ENCODE measurements at regions not wholly inside any gene's neighbourhood (a gene's known extent, or its start where the extent isn't known, plus 50 kb on each side); places are given as distances from the start of the nearest gene placed in this dataset.

- no peak overlapping the region for H3K4me3 ChIP-seq (ENCODE audit: low read depth, low read length)
- DNase-seq (ENCODE audit: low read depth): peak; percentile 4
- TF ChIP-seq, protein P1, sequence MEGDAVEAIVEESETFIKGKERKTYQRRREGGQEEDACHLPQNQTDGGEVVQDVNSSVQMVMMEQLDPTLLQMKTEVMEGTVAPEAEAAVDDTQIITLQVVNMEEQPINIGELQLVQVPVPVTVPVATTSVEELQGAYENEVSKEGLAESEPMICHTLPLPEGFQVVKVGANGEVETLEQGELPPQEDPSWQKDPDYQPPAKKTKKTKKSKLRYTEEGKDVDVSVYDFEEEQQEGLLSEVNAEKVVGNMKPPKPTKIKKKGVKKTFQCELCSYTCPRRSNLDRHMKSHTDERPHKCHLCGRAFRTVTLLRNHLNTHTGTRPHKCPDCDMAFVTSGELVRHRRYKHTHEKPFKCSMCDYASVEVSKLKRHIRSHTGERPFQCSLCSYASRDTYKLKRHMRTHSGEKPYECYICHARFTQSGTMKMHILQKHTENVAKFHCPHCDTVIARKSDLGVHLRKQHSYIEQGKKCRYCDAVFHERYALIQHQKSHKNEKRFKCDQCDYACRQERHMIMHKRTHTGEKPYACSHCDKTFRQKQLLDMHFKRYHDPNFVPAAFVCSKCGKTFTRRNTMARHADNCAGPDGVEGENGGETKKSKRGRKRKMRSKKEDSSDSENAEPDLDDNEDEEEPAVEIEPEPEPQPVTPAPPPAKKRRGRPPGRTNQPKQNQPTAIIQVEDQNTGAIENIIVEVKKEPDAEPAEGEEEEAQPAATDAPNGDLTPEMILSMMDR (conservative IDR thresholded peaks at IDR 0.05; ENCODE audit: low read depth, low read length): no peak
These were observed 375.8 kb upstream of the PIK3C3 start for GRCh38 chr18:41579185-41579584.

- no peak overlapping the region for H3K4me3 ChIP-seq (ENCODE audit: low read depth, low read length)
- DNase-seq (ENCODE audit: low read depth): no peak
- TF ChIP-seq, protein P1 (conservative IDR thresholded peaks at IDR 0.05; ENCODE audit: low read depth, low read length): no peak
These were observed 377.5 kb upstream of the PIK3C3 start for GRCh38 chr18:41577529-41577928.

DNA sequence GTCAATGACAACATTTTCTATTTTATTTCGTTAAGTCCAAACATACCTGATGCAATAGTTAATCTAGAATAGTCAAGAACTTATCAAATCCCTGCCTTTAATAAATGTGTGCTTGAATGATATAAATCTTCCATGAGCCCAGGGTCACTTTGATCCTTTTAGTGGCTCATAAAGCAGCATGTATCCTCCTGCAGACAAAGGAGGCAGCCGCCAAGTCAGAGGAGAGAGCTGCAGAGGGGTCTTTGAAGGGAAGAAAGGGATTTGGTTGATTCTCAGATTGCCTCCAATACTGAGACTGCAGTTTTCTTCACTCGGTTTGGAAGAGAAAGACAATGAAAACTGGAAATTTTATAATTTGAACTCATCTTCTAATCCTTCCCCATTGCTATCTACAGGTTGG lies 378.4 kb upstream of the PIK3C3 start:
- DNase-seq (ENCODE audit: low read depth): no peak
- TF ChIP-seq, protein P1 (conservative IDR thresholded peaks at IDR 0.05; ENCODE audit: low read depth, low read length): no peak
- H3K4me3 ChIP-seq (ENCODE audit: low read depth, low read length): no peak overlapping the region

- no peak for DNase-seq (ENCODE audit: low read depth)
These were observed 385.2 kb upstream of the PIK3C3 start for GRCh38 chr18:41569867-41570266.

GRCh38 chr18:41561961-41562360 lies 393.1 kb upstream of the PIK3C3 start:
- TF ChIP-seq, protein P1 (conservative IDR thresholded peaks at IDR 0.05; ENCODE audit: low read depth, low read length): no peak
- no peak for DNase-seq (ENCODE audit: low read depth)

More at GRCh38 chr18:41569867-41570266, 385.2 kb upstream of the PIK3C3 start:
- no peak overlapping the region for H3K4me3 ChIP-seq (ENCODE audit: low read depth, low read length)
- TF ChIP-seq, protein P1 (conservative IDR thresholded peaks at IDR 0.05; ENCODE audit: low read depth, low read length): no peak

DNA sequence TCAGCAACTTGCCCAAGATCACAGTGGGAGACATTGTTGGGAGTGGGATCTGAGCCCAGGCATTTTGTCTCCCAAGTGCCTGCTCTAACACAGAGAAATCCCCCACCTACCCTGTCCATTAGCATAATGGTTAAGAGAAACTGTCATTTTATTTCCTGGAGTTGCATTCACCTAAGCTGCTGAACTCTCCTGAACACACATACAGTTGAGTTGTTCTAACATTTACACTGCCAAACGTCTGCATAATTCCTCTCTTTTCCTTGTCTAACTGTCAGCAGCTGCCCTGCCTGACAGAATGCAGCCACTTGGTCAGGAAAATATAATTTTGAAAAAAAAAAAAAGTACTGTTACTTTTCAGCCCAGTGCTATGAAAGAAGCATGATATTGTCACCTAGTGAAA lies 396.3 kb upstream of the PIK3C3 start:
- DNase-seq (ENCODE audit: low read depth): no peak
- H3K4me3 ChIP-seq (ENCODE audit: low read depth, low read length): no peak overlapping the region
- TF ChIP-seq, protein P1 (conservative IDR thresholded peaks at IDR 0.05; ENCODE audit: low read depth, low read length): no peak

More at GRCh38 chr18:41561961-41562360, 393.1 kb upstream of the PIK3C3 start:
- H3K4me3 ChIP-seq (ENCODE audit: low read depth, low read length): no peak overlapping the region

DNA sequence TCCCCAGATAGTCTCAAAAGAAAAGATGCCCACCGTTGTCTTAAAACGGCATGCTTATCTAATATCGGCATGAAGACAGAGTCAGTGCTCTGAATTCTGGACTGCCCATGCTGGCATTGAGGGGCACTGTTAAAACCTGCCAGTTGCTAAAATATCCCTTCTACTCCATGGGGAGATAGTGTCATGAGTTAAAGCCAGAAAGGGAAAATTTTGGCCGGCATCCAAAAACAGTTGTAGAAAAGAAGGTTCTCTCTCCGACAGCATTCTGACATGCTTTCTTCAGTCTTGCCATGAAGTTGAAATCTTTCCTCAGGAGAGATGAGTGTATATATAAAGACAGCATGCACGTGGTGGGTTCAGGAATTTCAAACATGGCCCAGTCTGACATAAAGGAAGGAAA lies 401.3 kb upstream of the PIK3C3 start:
- peak; percentile 1 for DNase-seq (ENCODE audit: low read depth)
- TF ChIP-seq, protein P1 (conservative IDR thresholded peaks at IDR 0.05; ENCODE audit: low read depth, low read length): no peak
- no peak overlapping the region for H3K4me3 ChIP-seq (ENCODE audit: low read depth, low read length)
